ENCODE measurements at regions not wholly inside any gene's neighbourhood (a gene's known extent, or its start where the extent isn't known, plus 50 kb on each side); places are given as distances from the start of the nearest gene placed in this dataset.

- no peak for DNase-seq (ENCODE audit: low read depth in 2 of 2)
These were observed 387.3 kb downstream of the KDM5D start for GRCh38 chrY:19357249-19357648.

- no peak for DNase-seq (ENCODE audit: low read depth in 2 of 2)
These were observed 387.8 kb downstream of the KDM5D start for GRCh38 chrY:19356735-19357134.

GRCh38 chrY:19354857-19355173 is 389.7 kb downstream of the KDM5D start:
- DNase-seq (ENCODE audit: low read depth in 2 of 2) = no peak

GRCh38 chrY:19354061-19354856 is 390.3 kb downstream of the KDM5D start:
- DNase-seq (ENCODE audit: low read depth in 2 of 2) = no peak

GRCh38 chrY:19351616-19352015 is 392.9 kb downstream of the KDM5D start:
- DNase-seq (ENCODE audit: low read depth in 2 of 2) = no peak

GRCh38 chrY:19321701-19322100 is 422.8 kb downstream of the KDM5D start:
- no peak for DNase-seq (ENCODE audit: low read depth in 2 of 2)

- DNase-seq (ENCODE audit: low read depth in 2 of 2) = no peak
These were observed 425.4 kb downstream of the KDM5D start for GRCh38 chrY:19319135-19319534.

GRCh38 chrY:19317271-19317987 is 427.1 kb downstream of the KDM5D start:
- DNase-seq (ENCODE audit: low read depth in 2 of 2) = no peak

GRCh38 chrY:19307627-19308026 is 436.9 kb downstream of the KDM5D start:
- DNase-seq (ENCODE audit: low read depth in 2 of 2) = no peak

- no peak for DNase-seq (ENCODE audit: low read depth in 2 of 2)
These were observed 441.4 kb downstream of the KDM5D start for GRCh38 chrY:19303136-19303535.

GRCh38 chrY:19290925-19291324 is 453.6 kb downstream of the KDM5D start:
- DNase-seq (ENCODE audit: low read depth in 2 of 2) = no peak

GRCh38 chrY:19274076-19274475 is 470.4 kb downstream of the KDM5D start:
- no peak for DNase-seq (ENCODE audit: low read depth in 2 of 2)

- no peak for DNase-seq (ENCODE audit: low read depth in 2 of 2)
These were observed 476.2 kb downstream of the KDM5D start for GRCh38 chrY:19268331-19268730.

- no peak for DNase-seq (ENCODE audit: low read depth in 2 of 2)
These were observed 479.1 kb downstream of the KDM5D start for GRCh38 chrY:19265404-19265803.

GRCh38 chrY:19262310-19262709 is 482.2 kb downstream of the KDM5D start:
- no peak for DNase-seq (ENCODE audit: low read depth in 2 of 2)

- DNase-seq (ENCODE audit: low read depth in 2 of 2) = no peak
These were observed 458.9 kb upstream of the HSFY2 start for GRCh38 chrY:19232276-19232994.

- DNase-seq (ENCODE audit: low read depth in 2 of 2) = no peak
These were observed 447.2 kb upstream of the HSFY2 start for GRCh38 chrY:19220784-19221183.

GRCh38 chrY:19208915-19209314 is 435.4 kb upstream of the HSFY2 start:
- no peak for DNase-seq (ENCODE audit: low read depth in 2 of 2)

- no peak for DNase-seq (ENCODE audit: low read depth in 2 of 2)
These were observed 433.5 kb upstream of the HSFY2 start for GRCh38 chrY:19207048-19207447.

- DNase-seq (ENCODE audit: low read depth in 2 of 2) = no peak
These were observed 407.3 kb upstream of the HSFY2 start for GRCh38 chrY:19180824-19181223.

GRCh38 chrY:19168202-19168565 is 394.6 kb upstream of the HSFY2 start:
- no peak for DNase-seq (ENCODE audit: low read depth in 2 of 2)

- DNase-seq (ENCODE audit: low read depth in 2 of 2) = no peak
These were observed 394.0 kb upstream of the HSFY2 start for GRCh38 chrY:19167319-19168201.

All from fibroblast of skin of left quadriceps (primary cell).